ELR (cell line): ENCODE measurements at regions not wholly inside any gene's neighbourhood (a gene's known extent, or its start where the extent isn't known, plus 50 kb on each side); places are given as distances from the start of the nearest gene placed in this dataset.

Experiments
- DNase-seq: peaks from one replicate; pipeline ENCODE4 v3.0.0-alpha.2; 2015; ENCODE audit warnings: low read depth

- DNase-seq: no peak
Measured at GRCh38 chr15:61528581-61528910, 299.4 kb upstream of the RORA start.

GRCh38 chr15:61527836-61528580 lies 298.9 kb upstream of the RORA start:
- no peak for DNase-seq

GRCh38 chr15:61524545-61524944 lies 295.4 kb upstream of the RORA start:
- no peak for DNase-seq

DNA sequence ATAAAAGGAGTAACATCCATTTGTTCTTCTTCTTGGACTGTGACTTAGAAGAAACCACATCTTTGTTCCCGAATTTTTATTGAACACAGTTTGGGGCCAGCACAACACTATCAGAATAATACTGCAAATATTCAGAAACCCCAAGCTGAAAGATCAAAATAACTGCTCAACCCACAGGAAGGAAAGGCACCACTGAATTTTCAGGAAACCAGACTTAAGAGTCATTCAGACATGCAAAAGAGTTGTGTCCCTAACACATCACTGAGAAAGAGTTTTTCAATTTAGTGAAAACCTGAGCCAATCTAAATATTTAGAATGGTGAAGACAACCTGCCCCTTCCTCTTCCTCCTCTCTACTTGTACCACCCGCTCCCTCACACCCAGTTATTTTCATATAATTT lies 295.0 kb upstream of the RORA start:
- DNase-seq: no peak

DNA sequence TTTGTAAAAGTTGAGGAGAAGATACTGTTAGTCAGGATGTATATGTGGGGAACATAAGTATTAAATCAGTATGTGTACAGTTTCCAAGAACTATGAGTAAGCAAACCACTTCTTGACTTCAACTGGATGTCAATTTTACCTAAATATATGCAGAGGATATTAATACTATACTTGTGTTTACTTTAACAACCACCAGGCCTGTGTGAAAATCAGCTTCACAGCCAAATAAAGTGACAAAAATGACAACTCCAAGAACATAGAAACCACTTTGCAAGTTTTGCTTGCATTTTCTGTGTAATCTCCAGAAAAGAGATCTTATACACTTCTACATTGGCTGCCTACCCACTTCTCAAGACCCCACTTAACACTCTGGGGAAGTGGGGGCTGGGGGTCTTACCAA lies 293.3 kb upstream of the RORA start:
- DNase-seq: no peak

DNA sequence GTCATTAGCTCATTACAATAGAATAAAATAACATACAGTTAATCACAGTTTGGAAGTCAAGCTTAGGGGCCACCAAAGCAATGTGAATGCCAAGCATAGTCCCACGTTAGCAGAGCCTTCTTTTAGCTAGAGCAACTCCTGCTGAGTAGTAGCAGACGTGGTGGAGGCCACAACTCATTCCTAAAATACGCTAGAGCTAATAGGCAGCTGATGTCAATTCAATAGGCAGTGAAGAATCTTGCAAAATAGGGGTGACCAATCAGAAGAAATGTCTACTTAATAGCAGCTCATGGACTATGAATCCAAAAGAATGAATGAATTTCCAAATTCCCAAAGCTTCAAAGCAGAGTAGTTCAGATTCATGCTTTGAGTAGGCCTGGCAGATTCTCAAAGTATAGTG lies 292.9 kb upstream of the RORA start:
- no peak for DNase-seq

DNA sequence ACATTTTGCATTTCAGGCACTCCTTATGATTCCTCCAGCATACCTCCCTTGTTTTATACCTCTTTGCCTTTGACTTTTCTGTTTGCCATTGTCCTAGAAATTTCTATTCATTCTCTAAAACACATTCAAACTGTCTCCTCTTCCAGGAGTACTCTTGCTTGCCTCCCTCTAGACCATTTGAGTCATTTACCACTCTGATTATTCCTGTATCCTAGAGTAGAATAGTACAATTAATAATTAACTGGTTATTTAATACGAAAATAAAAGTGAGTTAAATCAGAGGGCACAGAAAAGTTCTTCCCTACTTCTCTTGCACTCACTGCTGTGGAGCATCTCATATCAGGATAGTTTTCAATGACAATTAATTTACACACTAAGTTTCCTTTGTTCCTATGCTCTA lies 290.2 kb upstream of the RORA start:
- DNase-seq: no peak

DNA sequence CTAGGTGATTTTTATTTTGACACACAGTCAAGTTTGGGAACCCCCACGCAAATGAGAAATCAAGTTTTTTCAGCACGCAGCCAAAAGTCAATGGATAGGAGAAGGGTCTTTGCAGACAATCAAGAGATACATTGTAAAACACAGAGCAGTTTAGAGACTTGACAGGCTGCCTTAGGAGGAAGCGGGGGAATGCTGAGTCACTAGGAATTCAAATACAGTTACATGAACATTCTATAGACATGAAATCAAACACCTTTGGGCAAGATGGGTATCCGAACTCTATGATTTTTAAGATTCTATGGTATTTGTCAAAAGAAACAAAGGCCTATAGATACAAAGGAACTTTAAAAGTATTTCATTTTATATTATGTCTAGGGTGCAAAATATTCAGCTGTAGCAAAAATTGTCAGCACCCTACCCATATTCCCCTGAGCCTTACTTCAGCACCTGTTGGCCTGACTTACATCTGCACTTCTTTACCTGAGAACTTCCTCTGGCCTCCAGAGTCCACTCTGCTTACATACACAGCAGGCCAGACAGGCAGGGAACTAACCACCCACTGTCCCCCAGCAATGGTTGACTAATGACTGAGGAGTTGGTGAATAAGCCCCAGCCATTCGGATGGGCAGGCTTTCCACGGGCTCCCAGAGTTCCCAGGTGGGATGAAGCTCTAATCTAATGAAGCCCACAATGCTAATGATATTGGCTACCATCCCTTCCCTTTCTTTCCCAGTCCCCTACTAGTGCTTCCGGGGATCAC lies 289.3 kb upstream of the RORA start:
- peak; percentile 16 for DNase-seq

GRCh38 chr15:61517776-61518175 lies 288.7 kb upstream of the RORA start:
- DNase-seq: no peak

GRCh38 chr15:61517335-61517734 lies 288.2 kb upstream of the RORA start:
- DNase-seq: no peak

DNA sequence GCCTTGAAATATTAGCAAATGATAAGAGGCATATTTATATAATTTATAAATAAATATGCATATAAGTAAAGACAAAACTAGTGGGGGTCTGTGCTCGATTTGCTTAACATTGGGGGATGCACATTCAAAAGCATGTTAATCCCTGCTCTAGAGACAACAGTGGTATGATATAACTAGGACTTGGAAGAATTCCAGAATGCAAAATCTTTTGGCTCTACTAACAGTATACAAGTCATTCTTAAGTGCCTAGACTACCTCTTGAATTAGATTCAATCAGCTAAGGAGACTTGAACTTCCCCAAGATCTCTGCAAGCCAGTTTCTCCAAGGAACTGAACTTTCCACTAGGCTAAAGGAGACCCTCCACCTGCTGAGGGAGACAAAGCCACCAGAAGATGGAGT lies 282.7 kb upstream of the RORA start:
- no peak for DNase-seq

GRCh38 chr15:61511089-61511488 lies 282.0 kb upstream of the RORA start:
- DNase-seq: no peak

DNA sequence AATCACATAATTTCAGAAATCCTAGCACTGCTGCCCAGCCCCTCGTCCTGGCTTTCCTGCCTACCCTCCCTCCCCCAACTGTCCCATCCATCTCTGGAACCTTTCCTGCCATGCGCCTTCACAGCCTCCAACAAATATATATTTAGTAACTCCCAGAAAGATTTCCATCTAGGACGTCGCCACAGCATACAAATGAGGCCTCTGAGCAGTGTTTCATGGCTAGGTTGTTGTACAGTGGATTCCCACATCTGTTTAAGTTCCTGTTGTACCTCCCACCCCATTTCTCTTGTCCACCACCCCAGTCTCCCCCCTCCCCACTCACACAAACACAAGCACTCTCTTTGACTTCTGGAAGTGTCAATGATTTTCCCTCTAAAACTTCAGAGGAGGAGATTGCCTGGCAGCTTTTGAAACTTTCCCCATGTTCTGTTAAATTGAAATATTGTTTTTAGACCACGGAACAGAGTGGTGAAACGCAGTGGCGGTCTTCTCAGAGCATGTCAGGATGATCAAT lies 280.3 kb upstream of the RORA start:
- no peak for DNase-seq

DNA sequence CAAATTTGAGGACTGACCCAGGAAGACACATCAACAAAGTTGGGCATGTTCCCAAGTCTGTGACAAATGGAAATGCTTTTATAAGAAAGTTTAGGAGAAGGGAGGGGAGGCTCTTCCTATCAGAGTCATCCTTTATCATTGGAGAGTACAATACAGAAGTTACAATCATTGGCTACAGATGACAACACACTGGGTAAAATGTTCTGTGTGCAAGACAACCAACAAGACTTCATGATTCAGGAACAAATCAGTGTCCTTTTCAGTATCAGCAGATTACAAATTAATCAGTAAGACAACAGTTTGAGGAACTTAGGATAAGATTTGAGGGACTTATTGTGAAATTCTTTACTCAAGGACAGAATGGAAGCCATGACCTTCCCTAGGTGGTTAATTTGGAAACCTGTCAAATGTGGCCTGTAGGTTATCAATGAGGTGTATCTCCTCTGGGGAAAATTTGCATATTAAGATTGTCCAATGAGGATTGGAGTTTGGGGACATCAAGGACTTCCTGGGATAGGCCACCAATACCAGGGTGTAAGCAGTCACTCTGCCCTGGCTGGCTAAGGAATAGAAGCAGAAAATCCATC lies 274.4 kb upstream of the RORA start:
- no peak for DNase-seq

GRCh38 chr15:61501815-61502389 lies 272.8 kb upstream of the RORA start:
- DNase-seq: no peak

DNA sequence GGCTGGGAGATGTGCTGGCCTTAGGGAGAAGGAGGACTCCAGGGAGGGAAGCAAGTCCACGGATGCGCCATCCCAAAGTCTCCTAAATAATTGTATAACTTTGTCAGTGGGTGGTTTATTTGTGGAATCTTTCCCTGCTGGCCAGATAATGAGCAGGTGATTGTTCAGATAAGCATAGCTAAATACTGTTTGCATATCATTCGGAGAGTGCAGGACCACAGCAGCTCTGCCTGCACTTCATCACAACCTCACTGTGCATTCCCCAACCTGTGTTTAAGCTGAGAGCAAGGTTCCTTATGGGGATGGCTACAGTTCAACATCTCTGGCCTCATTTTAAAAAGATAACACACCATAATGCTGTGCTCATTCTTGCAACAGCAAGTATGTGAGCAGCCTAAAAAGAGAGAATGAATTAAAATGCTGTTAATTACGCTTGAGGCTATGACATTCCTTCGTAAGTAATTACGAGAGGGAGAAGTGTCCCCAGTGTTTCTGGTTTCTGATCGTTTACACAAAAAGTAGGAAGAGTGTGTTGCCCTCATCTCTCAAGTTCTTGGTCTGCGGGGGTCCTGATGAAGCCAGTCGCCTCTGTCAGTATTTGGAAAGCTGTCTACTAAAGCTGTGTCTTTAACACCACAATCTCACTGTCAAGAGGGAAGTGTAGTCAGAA lies 272.0 kb upstream of the RORA start:
- no peak for DNase-seq

DNA sequence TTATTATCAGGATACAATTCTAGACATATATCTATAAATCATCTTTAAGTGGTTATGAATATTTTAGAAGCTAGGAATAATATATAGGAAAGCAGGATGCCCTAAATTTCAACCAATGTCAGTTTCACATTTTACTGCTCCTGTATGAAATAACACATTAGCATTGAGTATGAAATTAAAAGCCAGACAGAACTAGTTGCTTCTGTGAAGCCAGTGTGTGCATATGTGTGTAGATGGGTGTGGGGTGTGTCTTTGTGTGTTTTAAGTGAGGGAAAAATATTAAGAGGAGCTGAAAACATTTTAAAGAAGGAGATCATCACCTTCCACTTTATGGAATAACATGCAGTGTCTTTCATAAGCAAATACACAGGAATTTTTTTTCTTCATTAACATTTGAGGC lies 271.4 kb upstream of the RORA start:
- no peak for DNase-seq

DNA sequence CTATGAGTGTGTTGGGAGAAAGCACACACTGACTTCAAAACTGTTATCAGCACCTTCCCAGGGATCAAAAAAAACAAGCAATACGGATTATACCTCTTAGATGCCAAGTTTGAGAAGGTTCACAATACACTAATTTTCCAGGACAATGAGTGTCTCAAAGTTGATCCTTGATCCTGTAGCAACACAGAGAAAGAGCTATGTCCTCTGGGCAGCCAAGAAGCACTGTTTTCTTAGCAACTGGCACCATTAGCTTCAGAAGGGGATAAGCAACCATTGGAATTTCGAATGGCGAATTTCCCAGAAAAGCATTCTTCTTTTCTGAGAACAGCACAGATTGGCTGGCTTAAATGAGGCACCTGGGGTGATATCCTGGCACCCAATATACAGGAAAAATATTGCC lies 270.3 kb upstream of the RORA start:
- DNase-seq: no peak

GRCh38 chr15:61489571-61489970 lies 260.5 kb upstream of the RORA start:
- no peak for DNase-seq

DNA sequence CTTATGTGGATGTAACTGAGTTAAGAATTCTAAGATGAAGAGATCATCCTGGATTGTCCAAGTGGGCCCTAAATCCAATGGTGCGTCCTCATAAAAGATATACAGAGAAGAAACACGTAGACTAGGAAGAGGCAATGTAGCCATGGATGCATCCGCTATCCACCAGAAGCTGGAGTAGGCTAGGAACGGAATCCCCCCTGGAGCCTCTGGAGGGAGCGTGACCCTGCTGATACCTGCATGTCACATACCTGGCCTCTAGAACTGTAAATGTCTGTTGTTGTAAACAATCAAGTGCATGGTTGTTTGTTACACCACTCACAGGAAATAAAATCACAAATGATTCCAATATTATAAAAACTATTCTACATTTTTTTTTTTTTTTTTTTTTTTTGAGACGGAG lies 254.5 kb upstream of the RORA start:
- DNase-seq: no peak

- no peak for DNase-seq
Measured at GRCh38 chr15:61481886-61482285, 252.8 kb upstream of the RORA start.

DNA sequence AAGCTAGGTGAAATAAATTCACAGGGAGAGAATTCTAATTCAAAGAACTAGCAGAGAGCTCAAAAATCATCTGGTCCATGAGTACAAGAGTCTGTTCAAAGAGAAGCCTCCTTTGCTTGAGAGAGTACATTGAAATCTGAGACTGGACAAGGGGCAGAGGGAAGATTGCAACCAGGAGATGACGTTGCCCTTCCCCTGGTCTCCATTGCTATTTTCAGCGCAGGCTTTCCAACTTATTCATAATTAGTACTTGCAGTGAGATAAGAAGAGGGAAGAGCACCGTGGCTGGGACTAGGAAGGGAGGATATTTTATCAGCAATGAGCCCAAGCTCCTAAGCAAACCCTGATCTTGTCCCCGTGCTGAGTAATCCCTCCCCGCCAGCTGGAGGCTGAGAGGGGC lies 251.8 kb upstream of the RORA start:
- no peak for DNase-seq
